ENCODE measurements at regions not wholly inside any gene's neighbourhood (a gene's known extent, or its start where the extent isn't known, plus 50 kb on each side); places are given as distances from the start of the nearest gene placed in this dataset.

GRCh38 chr5:171622010-171622409, 163.6 kb upstream of the SMIM23 start (continued):
- TF ChIP-seq PRDM15 (CRISPR knock-in tag; IDR thresholded peaks at IDR 0.05) (no peak), JAZF1 (CRISPR knock-in tag; IDR thresholded peaks at IDR 0.05) (no peak)

GRCh38 chr5:171623107-171623506, 162.5 kb upstream of the SMIM23 start:
- peaks cover 34% of the 10 kb centered on the region for H3K4me1 Mint-ChIP-seq
- H3K36me3 Mint-ChIP-seq = no peaks in the 10 kb centered on the region
- peak overlapping the region; percentile 73; the same call in 1 of the 2 replicates for H3K27ac Mint-ChIP-seq
- ATAC-seq (no peak), DNase-seq (ENCODE audit: low spot score) (no peak)
- POLR2A ChIA-PET = interaction anchor here (0.6 kb wide), 1 partner anchor 299 kb away, joined by 3 read pairs; no protein-coding TSS in a partner anchor
- H3K4me3 Mint-ChIP-seq = peak overlapping the region; percentile 38
- peaks cover 98% of the 10 kb centered on the region for H3K27me3 Mint-ChIP-seq (ENCODE audit: low read depth)
- no peaks in the 10 kb centered on the region for H3K9me3 Mint-ChIP-seq
- TF ChIP-seq PRDM15 (CRISPR knock-in tag; IDR thresholded peaks at IDR 0.05) (no peak), PREB (CRISPR knock-in tag; IDR thresholded peaks at IDR 0.05; ENCODE audit: borderline replicate concordance) (no peak), CREM (CRISPR knock-in tag; IDR thresholded peaks at IDR 0.05) (no peak), ATF6 (CRISPR knock-in tag; IDR thresholded peaks at IDR 0.05) (no peak), FOXK1 (CRISPR knock-in tag; IDR thresholded peaks at IDR 0.05) (no peak), IRF2 (CRISPR knock-in tag; IDR thresholded peaks at IDR 0.05; ENCODE audit: borderline replicate concordance, low read depth) (no peak), NFE2L1 (CRISPR knock-in tag; IDR thresholded peaks at IDR 0.05) (no peak), ZNF425 (CRISPR knock-in tag; conservative IDR thresholded peaks at IDR 0.05) (no peak), CREB1 (CRISPR knock-in tag; IDR thresholded peaks at IDR 0.05) (no peak), CBFB (CRISPR knock-in tag; IDR thresholded peaks at IDR 0.05; ENCODE audit: low read depth) (no peak), ZNF232 (CRISPR knock-in tag; IDR thresholded peaks at IDR 0.05) (no peak), SP1 (CRISPR knock-in tag; conservative IDR thresholded peaks at IDR 0.05) (no peak), ERG (CRISPR knock-in tag; IDR thresholded peaks at IDR 0.05) (no peak), TEAD4 (CRISPR knock-in tag; IDR thresholded peaks at IDR 0.05) (no peak), ELF4 (CRISPR knock-in tag; IDR thresholded peaks at IDR 0.05; ENCODE audit: low read depth) (no peak), ZNF281 (CRISPR knock-in tag; IDR thresholded peaks at IDR 0.05) (no peak), ZNF138 (CRISPR knock-in tag; conservative IDR thresholded peaks at IDR 0.05) (no peak)
- CTCF ChIA-PET = interaction anchor here (0.8 to 1.8 kb wide), 7 partner anchors 24 to 436 kb away, joined by 3 to 12 read pairs (median 3); partner anchors contain the start of gene FGF18

All from WTC11 (cell line).